Mesenchymal stem cell (in vitro differentiated cells and primary cell): ENCODE measurements at regions not wholly inside any gene's neighbourhood (a gene's known extent, or its start where the extent isn't known, plus 50 kb on each side); places are given as distances from the start of the nearest gene placed in this dataset.
A peak's percentile ranks its signal among the peaks of the same experiment; 100 is the strongest.
"Not testable (repeated sequence)": the region's sequence is repeated elsewhere in the genome, so short reads cannot be mapped to it uniquely, and the experiment has no call there.

Experiments
- DNase-seq: peaks from one replicate; pipeline ENCODE4 v3.0.0-alpha.2; 2013
- H2AFZ ChIP-seq: one replicate; pipeline ENCODE4 v1.6.1; 2013; ENCODE audit warnings: low read depth, mild to moderate bottlenecking, control low read depth, inconsistent platforms, low read length, moderate library complexity
- H2AK5ac ChIP-seq: 2 replicates; pipeline ENCODE4 v1.6.1; 2013; ENCODE audit warnings: low read length, moderate library complexity, mild to moderate bottlenecking, inconsistent platforms; ENCODE audit not compliant: severe bottlenecking
- H2BK120ac ChIP-seq: one replicate; pipeline ENCODE4 v1.6.1; 2013; ENCODE audit warnings: low read depth, mild to moderate bottlenecking, inconsistent platforms, low read length, moderate library complexity
- H2BK12ac ChIP-seq, 2 experiments: one replicate each; pipeline ENCODE4 v1.6.1; 2013; ENCODE audit warnings: inconsistent platforms in 2 of 2, low read length in 2 of 2, mild to moderate bottlenecking in 2 of 2, moderate library complexity in 2 of 2, control low read depth in 1 of 2
- H2BK15ac ChIP-seq: one replicate; pipeline ENCODE4 v1.6.1; 2013; ENCODE audit warnings: mild to moderate bottlenecking, low read depth, inconsistent platforms; ENCODE audit not compliant: poor library complexity, severe bottlenecking
- H2BK5ac ChIP-seq: 2 replicates; pipeline ENCODE4 v1.6.1; 2013; ENCODE audit warnings: low read depth, mild to moderate bottlenecking, low read length, control low read depth, inconsistent platforms; ENCODE audit not compliant: poor library complexity, severe bottlenecking
- H3K14ac ChIP-seq, 2 experiments: one replicate each; pipeline ENCODE4 v1.6.1; 2013; ENCODE audit warnings: inconsistent platforms in 2 of 2, low read length in 2 of 2, control low read depth in 1 of 2, mild to moderate bottlenecking in 1 of 2, moderate library complexity in 1 of 2
- H3K18ac ChIP-seq, 2 experiments: one replicate each; pipeline ENCODE4 v1.6.1; 2013; ENCODE audit warnings: inconsistent platforms in 2 of 2, low read length in 2 of 2, control low read depth in 1 of 2, low read depth in 1 of 2, mild to moderate bottlenecking in 1 of 2
- H3K23ac ChIP-seq, 2 experiments: one replicate each; pipeline ENCODE4 v1.6.1; 2013; ENCODE audit warnings: inconsistent platforms in 2 of 2, low read length in 2 of 2, mild to moderate bottlenecking in 2 of 2, moderate library complexity in 2 of 2, control low read depth in 1 of 2
- H3K27ac ChIP-seq: 2 replicates; pipeline ENCODE4 v1.5.1; 2013; ENCODE audit warnings: mild to moderate bottlenecking, moderate library complexity, low read length, control low read depth, inconsistent platforms; ENCODE audit not compliant: poor library complexity, severe bottlenecking
- H3K27me3 ChIP-seq, 2 experiments: 2 replicates each; pipeline versions ENCODE4 v1.6.1 to v1.7.0; 2013; ENCODE audit warnings: low read length in 2 of 2, mild to moderate bottlenecking in 2 of 2, moderate library complexity in 2 of 2, control low read depth in 1 of 2, inconsistent platforms in 1 of 2; ENCODE audit not compliant: control insufficient read depth in 1 of 2, insufficient read depth in 1 of 2
- H3K36me3 ChIP-seq, 2 experiments: 2 replicates each; pipeline versions ENCODE4 v1.6.1 to v1.7.0; 2013; ENCODE audit warnings: low read length in 2 of 2, control low read depth in 1 of 2, inconsistent platforms in 1 of 2, low read depth in 1 of 2, mild to moderate bottlenecking in 1 of 2; ENCODE audit not compliant: insufficient read depth in 2 of 2, control insufficient read depth in 1 of 2
- H3K4ac ChIP-seq, 2 experiments: one replicate each; pipeline ENCODE4 v1.6.1; 2013; ENCODE audit warnings: inconsistent platforms in 2 of 2, low read length in 2 of 2, mild to moderate bottlenecking in 2 of 2, moderate library complexity in 2 of 2, control low read depth in 1 of 2, low read depth in 1 of 2
- H3K4me1 ChIP-seq: 2 replicates; pipeline ENCODE4 v1.6.1; 2013; ENCODE audit warnings: low read depth, low read length, control low read depth; ENCODE audit not compliant: control insufficient read depth, insufficient read depth
- H3K4me2 ChIP-seq: 2 replicates; pipeline ENCODE4 v1.6.1; 2013; ENCODE audit warnings: low read length, mild to moderate bottlenecking, inconsistent platforms; ENCODE audit not compliant: poor library complexity, severe bottlenecking
- H3K4me3 ChIP-seq, 2 experiments: 2 replicates each; pipeline versions ENCODE4 v1.5.1 to v1.7.0; 2013; ENCODE audit warnings: low read length in 2 of 2, mild to moderate bottlenecking in 2 of 2, control low read depth in 1 of 2, low read depth in 1 of 2; ENCODE audit not compliant: insufficient read depth in 1 of 2
- H3K79me1 ChIP-seq: replicated peaks from 2 replicates; pipeline ENCODE4 v1.6.1; 2013; ENCODE audit warnings: mild to moderate bottlenecking, control low read depth, low read length, inconsistent platforms; ENCODE audit not compliant: poor library complexity, severe bottlenecking
- H3K9ac ChIP-seq: 2 replicates; pipeline ENCODE4 v1.7.0; 2013; ENCODE audit warnings: mild to moderate bottlenecking, low read length, moderate library complexity
- H3K9me3 ChIP-seq: 2 replicates; pipeline ENCODE4 v1.7.0; 2013; ENCODE audit warnings: mild to moderate bottlenecking, low read length; ENCODE audit not compliant: control insufficient read depth
- H4K8ac ChIP-seq: one replicate; pipeline ENCODE4 v1.6.1; 2013; ENCODE audit warnings: inconsistent platforms, mild to moderate bottlenecking, low read length, moderate library complexity
- H4K91ac ChIP-seq: one replicate; pipeline ENCODE4 v1.6.1; 2013; ENCODE audit warnings: mild to moderate bottlenecking, low read length, inconsistent platforms
- WGBS: methylation state at CpG from one replicate; pipeline ENCODE4 v1.1.7; 2013; ENCODE audit warnings: mixed read lengths; 5-methylcytosine and 5-hydroxymethylcytosine counted together

GRCh38 chr6:157732416-157733161 is 90.5 kb upstream of the SNX9 start:
- H3K4me2 ChIP-seq, result no peak overlapping the region
- H2BK15ac ChIP-seq, result no peak overlapping the region
- DNase-seq, result no peak
- no peak overlapping the region for H2BK12ac ChIP-seq
- H2AFZ ChIP-seq, result no peak overlapping the region
- H3K4me1 ChIP-seq, result no peaks in the 10 kb centered on the region
- no peak overlapping the region for H2BK120ac ChIP-seq
- no peaks in the 10 kb centered on the region for H3K9me3 ChIP-seq
- no peak overlapping the region for H2AK5ac ChIP-seq
- H3K4me3 ChIP-seq, result no peak overlapping the region
- no peak overlapping the region for H3K27ac ChIP-seq
- H3K14ac ChIP-seq, result no peak overlapping the region
- H3K79me1 ChIP-seq, result no peaks in the 10 kb centered on the region
- no peak overlapping the region for H3K18ac ChIP-seq
- H4K8ac ChIP-seq, result no peak overlapping the region
- 79% methylated on average over 5 of the region's 8 CpGs for WGBS
- no peak overlapping the region for H3K4ac ChIP-seq
- H3K23ac ChIP-seq, result no peak overlapping the region
- H3K9ac ChIP-seq, result no peak overlapping the region
- no peak overlapping the region for H2BK5ac ChIP-seq
- peaks cover 0 to 31% of the 10 kb centered on the region in 2 experiments for H3K36me3 ChIP-seq
- no peak overlapping the region for H4K91ac ChIP-seq
- H3K27me3 ChIP-seq, result no peaks in the 10 kb centered on the region

- not testable (repeated sequence) for H3K18ac ChIP-seq, H2BK120ac ChIP-seq, H3K9me3 ChIP-seq, H3K4me1 ChIP-seq, H3K79me1 ChIP-seq, H4K91ac ChIP-seq, H2BK5ac ChIP-seq, H3K4me3 ChIP-seq, H3K14ac ChIP-seq, H4K8ac ChIP-seq, H3K4ac ChIP-seq, H3K9ac ChIP-seq, H2BK15ac ChIP-seq, H3K4me2 ChIP-seq, H3K23ac ChIP-seq, H2AK5ac ChIP-seq, H3K27ac ChIP-seq, DNase-seq, H2BK12ac ChIP-seq, H2AFZ ChIP-seq, H3K27me3 ChIP-seq
- WGBS, result 87% methylated on average over 1 of the region's 4 CpGs
- H3K36me3 ChIP-seq, result peaks cover 0 to 26% of the 10 kb centered on the region in 2 experiments
Observed at GRCh38 chr6:157736555-157736954, 86.5 kb upstream of the SNX9 start.

GRCh38 chr6:157741321-157741947 is 81.6 kb upstream of the SNX9 start:
- Histone ChIP-seq H3K9ac (peak overlapping the region; percentile 66), H3K27ac (no peak overlapping the region), H4K8ac (no peak overlapping the region), H3K23ac (no peak overlapping the region), H2BK5ac (no peak overlapping the region), H2BK15ac (no peak overlapping the region), H2AK5ac (no peak overlapping the region), H3K18ac (no peak overlapping the region), H3K4me2 (no peak overlapping the region), H2AFZ (no peak overlapping the region), H3K36me3 (no peaks in the 10 kb centered on the region), H2BK12ac (no peak overlapping the region), H3K27me3 (no peaks in the 10 kb centered on the region), H3K4me1 (no peaks in the 10 kb centered on the region), H3K4ac (no peak overlapping the region), H4K91ac (no peak overlapping the region), H3K4me3 (peak overlapping the region in 1 of 2 experiments; percentile 52), H2BK120ac (no peak overlapping the region), H3K79me1 (no peaks in the 10 kb centered on the region), H3K9me3 (no peaks in the 10 kb centered on the region), H3K14ac (no peak overlapping the region)
- 88% methylated on average over 9 of the region's 10 CpGs for WGBS
- DNase-seq, result no peak

- Histone ChIP-seq H3K27ac (no peak overlapping the region), H3K9me3 (no peaks in the 10 kb centered on the region), H2BK15ac (no peak overlapping the region), H3K14ac (no peak overlapping the region), H3K9ac (peak overlapping the region; percentile 66), H3K4me1 (no peaks in the 10 kb centered on the region), H3K36me3 (no peaks in the 10 kb centered on the region), H4K91ac (no peak overlapping the region), H2AFZ (no peak overlapping the region), H3K23ac (no peak overlapping the region), H3K4me3 (peak overlapping the region in 1 of 2 experiments; percentile 52), H3K4ac (no peak overlapping the region), H2BK12ac (no peak overlapping the region), H4K8ac (no peak overlapping the region), H3K18ac (no peak overlapping the region), H2BK5ac (no peak overlapping the region), H3K27me3 (no peaks in the 10 kb centered on the region), H3K79me1 (no peaks in the 10 kb centered on the region), H2AK5ac (no peak overlapping the region), H3K4me2 (no peak overlapping the region), H2BK120ac (no peak overlapping the region)
- no peak for DNase-seq
- WGBS, result 61% methylated on average over 5 of the region's 5 CpGs
Observed at GRCh38 chr6:157741948-157742556, 81.0 kb upstream of the SNX9 start.
